Stimulated activated CD8-positive, alpha-beta memory T cell treated with anti-CD3 and anti-CD28 coated beads, Interleukin-15, amount 100 ng/mL, for 48 hours (primary cell): ENCODE measurements at regions not wholly inside any gene's neighbourhood (a gene's known extent, or its start where the extent isn't known, plus 50 kb on each side); places are given as distances from the start of the nearest gene placed in this dataset.

Source experiments
- DNase-seq, 2 donors: peaks; one replicate each; pipeline ENCODE4 v3.0.0-alpha.2; 2020; ENCODE audit warnings: low read depth in 2 of 2

DNA sequence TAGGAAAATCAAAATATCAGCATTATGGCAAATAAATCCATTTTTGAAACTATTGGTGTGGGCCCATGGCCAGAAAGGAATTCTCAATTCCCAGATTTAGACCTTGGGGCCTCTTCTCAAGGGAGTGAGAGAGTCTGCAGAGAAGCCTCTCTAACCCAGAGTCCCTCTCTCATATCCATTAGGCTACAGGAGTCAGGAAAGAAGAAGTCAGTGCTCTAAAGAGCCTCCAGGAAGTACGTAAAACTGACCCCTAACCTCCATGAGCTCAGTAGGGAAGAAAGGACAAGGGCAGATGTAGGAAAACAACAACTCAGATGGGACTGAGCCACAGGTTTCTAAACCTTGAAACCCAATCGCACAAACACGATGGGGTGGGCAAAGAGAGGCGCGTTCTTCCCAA lies 479.9 kb upstream of the TNP1 start:
- no peak for DNase-seq

DNA sequence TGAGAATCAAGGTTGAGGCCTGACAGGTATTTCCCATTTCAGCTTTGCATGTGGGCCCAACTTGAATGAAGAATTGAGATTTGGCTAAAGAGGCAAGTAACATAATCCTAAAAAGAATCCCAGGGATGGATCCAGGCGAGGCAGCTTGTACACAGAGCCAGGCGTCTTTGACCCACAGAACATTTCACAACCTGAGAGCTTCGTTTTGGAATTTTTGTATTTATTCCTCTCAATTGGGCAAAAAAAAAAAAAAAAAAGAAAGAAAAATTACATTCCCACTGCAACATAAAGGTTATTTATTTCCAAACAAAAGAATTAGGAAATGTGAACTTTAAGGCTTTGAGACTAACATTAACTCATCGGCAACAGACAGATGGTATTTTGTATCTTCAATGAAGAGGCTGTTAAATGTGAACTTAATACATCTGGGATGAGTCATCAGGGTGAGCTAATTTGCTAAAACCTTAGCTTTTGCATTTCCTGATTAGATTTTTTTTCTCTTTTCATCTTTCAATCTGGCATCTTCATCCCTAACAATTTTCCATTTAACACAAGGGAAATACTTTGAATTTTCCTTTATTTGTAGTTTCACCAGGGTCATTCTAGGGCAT lies 478.5 kb upstream of the TNP1 start:
- no peak for DNase-seq

DNA sequence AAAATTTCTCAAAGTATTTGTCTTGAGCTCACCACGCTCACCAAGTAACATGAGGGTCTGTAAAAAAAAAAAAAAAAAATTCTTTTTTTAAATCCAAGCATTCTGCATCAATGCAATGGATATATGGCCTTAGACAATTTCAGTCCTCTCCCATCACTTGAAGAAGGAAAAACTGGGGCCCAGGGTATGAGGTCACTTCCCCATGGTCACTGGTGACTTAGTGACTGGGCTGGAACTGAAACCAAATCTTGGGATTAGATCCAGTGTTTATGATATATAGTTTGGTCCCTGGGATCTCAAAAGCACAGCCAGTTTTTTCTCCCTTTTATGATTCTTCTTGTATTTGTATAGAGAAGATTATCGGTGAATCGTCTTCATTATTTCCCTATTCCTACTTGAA lies 477.9 kb upstream of the TNP1 start:
- DNase-seq: no peak

DNA sequence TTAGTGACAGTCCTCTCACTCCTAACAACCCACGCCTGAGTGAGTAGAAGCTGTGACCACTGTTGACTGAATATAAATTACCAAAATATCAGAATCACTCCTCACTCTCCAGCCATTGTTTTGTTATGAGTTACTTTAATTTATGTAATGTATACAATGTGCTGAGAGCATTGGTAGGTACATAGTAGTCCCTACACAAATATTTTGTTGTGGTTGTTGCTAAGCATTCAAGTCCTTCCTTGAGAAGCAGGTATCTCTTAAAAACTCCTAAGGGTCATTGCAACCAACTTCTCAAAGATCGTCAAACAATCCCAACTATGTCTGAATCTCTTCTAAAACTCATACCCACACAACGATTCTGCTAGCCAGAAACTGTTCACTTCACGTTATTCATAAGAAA lies 476.8 kb upstream of the TNP1 start:
- DNase-seq: no peak

DNA sequence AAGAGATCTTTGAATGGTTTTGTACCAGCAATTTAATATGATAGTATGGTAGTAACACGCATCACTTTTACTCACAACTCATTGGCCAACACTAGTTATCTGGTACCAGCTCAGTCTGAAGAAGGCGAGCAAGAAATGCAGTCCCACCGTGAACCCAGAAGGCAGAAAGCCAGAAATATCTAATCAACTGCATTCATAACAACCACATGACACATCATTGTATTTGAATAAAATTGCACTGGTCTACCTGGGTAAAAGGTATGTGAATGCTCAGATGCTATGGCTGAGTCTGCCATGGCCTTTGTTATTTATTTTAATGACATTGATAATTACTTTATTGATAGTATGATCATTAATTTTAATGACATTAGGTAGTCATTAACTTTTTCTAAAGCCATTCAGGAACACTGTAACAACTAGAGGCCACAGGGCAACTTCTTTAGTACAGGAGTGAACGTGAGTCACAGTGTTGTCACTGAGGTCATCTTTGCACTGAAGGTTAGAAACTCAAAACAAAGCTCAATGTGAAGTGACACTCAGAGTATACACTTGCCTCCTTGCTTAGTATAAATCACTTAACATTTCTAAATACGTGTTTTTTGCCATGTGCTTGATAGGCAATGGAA lies 475.6 kb upstream of the TNP1 start:
- DNase-seq: no peak

DNA sequence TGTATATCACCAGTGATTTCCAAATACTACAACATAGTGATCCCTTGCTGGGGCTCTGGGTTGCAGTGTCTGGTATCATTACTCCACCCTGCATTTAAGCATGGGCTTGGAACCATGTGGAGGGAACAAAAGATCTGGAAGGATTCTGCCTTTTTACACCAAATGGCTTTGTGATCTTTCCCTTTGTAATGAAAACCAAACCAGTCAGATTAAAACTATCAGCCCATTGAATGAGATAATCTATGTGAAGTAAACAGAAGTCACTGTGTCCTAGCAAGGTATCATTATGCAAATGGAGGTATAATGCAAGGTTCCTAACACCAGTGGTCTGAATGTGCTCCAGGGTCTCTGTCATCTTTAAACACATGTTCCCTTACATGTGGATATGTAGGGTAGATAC lies 474.7 kb upstream of the TNP1 start:
- DNase-seq: no peak

DNA sequence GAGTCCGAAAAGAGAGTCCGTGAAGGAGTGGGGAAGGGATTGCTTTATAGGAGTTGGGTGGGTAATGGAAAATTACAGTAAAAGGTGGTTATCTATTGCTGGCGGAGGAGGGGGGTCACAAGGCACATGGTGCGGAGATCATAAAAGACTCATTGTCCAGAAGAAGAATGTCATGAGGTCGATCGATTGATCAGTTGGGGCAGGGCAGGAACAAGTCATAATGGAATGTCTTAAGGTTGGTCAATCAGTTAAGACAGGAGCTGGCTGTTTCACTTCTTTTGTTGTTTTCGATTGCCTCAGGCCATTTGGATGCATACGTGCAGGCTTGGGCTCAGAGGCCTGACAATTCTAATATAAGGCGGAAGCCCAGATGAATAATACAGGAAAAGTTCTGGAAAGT lies 473.0 kb upstream of the TNP1 start:
- no peak for DNase-seq

DNA sequence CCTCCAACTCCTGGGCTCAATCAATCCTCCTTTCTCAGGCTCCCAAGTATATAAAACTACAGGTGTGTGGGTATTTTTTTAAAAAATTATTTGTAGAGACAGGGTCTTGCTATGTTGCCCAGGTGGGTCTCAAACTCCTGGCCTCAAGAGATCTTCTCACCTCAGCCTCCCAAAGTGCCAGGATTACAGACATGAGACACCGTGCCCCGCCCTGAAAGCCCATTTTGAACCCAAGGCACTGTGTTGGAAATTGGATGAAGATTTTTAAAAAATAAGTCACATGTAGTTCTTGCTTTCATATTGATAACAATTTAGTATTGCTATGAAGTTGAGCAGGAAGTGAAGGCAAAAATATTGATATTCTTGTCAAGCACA lies 472.5 kb upstream of the TNP1 start:
- DNase-seq: no peak

DNA sequence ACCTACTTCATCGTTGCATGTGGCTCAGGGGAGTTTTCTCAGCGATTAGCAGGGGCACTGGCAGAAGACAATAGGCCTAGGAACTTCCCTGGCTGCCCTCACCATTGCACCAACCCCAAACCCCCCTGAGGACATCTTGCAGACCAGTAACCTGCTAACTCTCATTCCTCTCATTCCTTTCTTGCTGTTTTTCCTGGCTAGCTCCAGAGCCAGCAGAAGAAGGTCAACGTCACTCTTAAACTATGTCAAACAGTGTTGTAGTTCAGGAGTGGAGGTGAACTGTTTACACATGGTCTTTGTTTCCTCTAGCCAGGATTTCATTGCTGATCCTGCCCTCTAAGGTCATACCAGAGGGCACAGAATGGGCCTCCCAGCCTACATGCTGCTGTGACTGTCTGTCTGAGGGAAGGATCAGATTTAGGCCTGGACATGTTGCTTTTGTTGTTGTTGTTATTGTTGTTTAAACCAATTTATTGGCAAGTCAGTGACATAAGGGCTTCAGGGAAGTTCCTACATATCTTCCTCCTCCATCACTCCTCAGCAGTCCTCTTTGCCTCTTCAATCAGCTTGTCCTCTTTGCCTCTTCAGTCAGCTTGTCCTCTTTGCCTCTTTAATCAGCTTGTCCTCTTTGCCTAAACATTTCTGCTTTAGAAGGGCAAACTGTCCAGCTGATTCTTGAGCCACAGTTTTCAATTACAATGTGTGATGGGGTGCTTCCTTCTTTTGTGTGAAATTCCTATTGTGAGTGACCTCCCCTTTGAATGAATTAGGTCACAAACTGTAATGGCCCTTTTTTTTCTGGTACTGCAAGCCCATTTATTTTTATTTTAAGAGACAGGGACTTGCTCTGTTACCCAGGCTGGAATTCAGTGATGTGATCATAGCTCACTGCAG lies 471.9 kb upstream of the TNP1 start:
- no peak for DNase-seq

DNA sequence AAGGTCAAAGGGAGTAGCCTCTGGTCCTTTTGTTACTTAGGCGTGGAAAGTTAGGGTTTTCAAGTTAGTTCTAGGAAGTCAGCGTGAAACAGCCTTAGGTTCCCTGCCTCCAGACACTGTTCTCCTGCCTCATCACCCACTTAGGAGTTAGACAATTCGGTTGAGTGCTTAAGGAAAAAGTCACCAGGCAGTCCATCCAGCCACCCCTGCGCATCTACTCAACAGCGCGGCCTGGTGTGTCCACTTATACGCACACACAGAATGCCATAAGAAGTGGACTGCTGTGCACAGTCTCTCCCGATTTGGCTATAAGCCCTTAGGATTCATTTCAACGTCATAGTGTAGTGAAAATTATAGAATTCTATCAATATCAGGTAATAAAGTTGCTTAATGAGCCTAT lies 470.8 kb upstream of the TNP1 start:
- DNase-seq: no peak

DNA sequence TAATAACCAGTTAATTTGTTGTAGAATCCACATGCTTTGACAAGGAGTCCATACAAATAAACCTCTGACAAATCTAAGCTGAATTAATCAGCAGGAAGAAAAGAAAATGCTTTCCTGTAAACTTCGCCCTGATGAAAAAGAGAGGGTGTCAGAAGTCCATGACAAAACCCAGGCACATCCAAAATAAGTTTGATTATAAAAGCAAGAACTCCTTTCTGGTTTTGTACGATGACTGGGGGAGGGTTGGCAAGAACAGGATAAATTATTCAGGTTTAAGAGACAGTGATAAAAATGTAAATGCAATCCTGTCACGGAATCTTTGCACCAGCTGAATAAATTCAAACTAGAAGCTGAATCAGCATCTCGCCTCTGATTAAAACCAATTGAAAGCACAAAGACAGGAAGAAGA lies 469.2 kb upstream of the TNP1 start:
- no peak for DNase-seq

DNA sequence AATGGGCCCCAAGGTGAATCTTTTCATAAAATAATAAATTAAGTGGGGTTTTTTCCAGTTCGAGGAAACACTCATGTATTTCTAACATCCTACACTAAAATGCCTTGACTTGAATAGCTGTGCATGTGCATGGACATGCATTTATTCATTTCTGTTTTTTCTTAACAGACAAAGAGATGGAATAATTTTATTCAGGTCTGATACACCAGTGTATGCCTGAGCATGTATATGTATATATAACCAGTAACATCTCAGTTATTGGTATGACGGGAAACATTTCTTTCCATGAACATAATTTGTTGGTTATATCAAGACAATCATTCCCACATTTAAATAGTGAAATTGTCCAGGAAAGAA lies 468.7 kb upstream of the TNP1 start:
- DNase-seq: no peak

DNA sequence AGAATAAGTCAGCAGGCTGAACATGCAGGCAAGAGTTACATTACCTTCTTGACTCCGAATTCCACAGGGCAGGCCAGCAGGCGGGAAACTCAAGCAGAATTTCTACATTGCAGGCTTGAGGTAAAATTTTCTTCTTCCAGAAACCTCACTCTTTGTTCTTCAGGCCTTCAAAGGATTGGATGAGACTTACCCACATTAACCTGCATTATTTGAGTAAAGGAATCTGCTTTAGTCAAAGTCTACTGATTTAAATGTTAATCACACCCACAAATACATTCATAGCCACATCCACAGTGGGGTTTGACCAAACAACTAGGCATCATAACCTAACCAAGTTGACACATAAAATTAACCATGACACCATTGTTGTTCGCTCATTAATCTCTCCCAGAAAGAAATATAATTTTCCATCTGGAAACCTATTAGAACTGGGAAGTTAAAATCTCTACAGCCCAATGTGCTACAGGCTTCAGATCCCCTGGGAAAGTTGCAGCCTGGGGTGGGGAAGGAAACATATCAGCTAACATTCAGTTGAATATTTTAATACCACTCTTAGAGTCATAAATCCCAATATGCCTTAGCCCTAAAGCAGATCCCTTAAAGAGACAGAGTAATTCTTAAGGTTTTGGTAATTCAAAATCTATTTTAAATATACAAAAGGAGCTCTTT lies 468.2 kb upstream of the TNP1 start:
- DNase-seq: no peak

DNA sequence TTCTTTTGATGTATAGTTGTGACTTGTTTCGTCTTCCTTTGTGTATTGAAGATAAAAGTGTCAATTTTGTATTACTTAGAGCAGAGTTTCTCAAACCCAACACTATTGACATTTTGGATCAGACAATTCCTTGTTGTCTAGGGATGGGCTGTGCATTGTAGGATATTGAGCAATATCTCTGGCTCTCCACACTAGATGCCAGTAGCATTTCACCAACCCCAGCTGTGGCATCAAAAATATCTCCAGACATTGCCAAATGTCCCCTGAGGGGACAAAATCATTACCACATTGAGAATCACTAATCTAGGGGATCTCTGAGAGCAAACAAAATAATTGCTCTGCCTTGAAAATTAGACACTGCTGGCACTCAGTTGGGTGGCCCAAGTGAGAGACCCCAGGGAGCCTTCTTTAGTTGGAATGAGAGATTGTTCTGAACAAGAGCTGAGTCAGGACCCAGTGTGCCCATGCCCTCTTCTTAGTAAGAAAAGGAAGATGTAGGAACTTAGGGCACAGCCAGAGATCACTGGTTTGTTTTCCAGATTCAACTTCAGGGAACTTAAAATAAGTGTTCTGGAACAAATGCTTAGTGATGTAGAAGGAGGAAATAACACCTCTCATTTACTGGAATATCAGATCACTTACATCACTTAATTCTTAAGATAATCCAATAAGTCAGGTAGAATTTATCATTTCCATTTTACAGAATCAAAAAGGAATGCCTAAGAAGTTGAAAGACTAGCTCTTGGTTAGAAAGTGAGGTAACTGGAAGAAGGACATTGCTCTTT lies 466.6 kb upstream of the TNP1 start:
- no peak for DNase-seq

DNA sequence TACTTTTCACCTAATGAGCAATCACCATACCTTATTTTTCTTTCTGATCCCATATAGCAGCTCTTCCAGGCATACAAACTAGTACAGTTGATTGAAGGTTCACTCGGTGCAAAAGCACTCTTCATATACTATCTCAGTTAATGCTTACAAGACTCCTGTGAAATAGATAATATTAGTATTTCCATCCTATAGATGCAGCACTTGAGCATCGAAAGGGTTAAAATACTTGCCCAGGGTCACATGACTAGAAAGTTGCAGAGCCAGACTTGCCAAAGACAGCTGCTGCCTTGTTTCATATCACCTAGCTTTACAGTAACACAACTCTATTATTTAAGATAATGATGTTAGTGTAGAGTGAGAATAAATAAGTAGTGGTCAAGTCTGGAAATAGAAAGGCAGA lies 466.0 kb upstream of the TNP1 start:
- DNase-seq: no peak

DNA sequence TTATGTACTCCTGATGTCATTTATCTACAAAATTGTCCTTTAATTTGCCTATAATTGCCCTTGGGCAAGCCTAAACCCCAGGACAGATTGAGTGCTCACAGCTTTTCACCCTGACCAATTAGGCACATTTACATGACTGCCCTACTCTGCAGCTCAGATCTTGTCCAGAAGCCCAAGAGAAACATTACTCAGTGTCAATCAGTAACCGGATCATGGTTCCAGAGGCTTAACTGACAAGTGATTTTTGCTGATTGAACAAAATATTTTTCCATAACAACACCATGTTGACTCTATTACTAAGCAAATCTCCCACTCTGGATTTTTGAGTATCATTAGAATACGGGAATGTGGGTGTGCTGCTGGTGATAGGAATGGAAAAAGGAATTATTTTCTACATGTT lies 465.4 kb upstream of the TNP1 start:
- DNase-seq: no peak

DNA sequence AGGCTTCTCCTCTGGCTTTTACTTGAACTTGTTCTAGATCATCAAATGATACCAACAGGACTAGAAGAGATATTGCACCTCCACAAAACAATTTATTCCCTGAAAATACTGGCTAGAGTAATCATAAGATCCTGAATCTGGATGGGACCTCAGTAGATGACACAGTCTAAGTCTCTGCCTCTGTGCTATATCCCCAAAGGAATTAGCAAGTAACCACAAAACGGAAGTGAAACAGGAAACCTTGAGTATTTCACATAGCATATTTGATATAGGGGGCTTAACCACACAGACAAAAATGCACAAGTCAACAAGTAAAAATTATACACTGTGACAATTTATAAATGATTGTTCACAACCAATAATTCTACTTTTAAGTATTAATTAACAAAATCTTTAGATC lies 456.9 kb upstream of the TNP1 start:
- DNase-seq: no peak

DNA sequence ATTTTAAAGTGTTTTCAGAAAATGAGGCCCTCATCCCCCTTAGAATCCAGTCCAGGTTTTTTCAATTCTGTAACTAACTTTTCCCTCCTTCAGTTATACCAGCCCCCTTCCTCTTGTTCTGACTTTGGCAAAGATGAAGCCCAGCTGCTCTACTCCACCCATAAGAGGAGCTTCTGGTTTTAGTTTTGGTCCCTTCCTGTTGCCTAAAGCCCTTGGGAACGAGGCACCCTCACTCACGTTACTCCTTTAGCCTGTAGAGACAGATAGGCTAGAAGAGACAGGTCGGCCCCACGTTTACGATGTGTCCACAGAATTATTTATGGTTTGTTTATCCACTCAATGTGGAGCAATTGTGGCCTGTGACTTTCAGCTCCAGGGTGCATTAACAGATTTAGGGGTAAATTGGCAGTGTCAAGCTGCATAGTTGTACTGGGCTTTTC lies 454.2 kb upstream of the TNP1 start:
- DNase-seq: no peak

DNA sequence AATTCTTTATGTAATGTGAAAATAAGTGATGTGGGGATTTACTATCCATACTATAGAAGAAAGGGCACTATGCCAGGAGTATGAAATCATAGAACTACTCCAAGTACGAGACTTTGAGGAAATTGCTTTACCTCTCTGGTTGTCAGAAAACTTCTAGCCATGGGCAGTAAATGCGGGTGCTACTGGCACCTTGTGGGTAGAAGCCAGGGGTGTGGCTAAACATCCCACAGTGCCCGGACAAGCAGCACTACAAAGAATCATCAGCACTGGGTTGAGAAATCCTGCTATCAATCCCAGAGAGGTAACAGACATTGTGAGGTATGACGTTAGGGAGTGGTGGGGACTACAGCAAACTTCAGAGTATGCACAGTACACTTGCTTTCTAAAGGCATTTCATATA lies 453.5 kb upstream of the TNP1 start:
- DNase-seq: no peak

DNA sequence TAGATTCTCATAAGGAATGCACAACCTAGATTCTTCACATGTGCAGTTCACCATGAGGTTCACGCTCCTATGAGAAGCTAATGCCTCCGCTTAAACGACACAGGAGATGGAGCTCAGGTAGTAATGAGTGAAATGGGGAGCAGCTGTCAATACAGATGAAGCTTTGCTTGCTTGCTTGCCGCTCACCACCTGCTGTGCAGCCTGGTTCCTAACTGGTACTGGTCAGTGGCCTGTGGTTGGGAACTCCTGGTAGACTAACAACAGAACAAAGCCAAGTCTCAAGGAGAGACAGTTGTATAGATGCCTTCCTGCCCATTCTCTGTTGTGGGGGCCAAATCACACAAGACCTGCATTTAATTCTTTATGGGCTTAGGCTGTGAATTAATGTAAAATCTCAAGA lies 449.2 kb upstream of the TNP1 start:
- no peak for DNase-seq

DNA sequence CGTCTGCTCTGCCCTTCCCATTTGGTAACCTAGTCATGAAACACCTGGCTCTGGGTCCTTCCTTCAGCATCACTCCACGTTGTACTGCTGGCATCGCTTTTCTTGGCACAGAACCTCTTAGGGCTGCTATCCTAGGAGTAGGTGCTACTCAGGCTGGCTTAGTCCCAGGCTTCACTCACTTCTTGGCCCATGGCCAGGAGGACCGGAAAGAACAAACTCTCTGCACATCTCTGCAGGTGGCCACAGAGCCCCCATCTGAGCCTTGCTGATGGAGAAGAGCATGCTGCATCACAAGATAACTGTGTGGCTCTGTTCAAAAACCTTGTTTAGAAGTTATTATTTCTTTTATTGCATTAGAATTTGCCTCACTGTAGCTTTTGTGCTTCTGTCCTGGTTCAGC lies 447.2 kb upstream of the TNP1 start:
- no peak for DNase-seq

DNA sequence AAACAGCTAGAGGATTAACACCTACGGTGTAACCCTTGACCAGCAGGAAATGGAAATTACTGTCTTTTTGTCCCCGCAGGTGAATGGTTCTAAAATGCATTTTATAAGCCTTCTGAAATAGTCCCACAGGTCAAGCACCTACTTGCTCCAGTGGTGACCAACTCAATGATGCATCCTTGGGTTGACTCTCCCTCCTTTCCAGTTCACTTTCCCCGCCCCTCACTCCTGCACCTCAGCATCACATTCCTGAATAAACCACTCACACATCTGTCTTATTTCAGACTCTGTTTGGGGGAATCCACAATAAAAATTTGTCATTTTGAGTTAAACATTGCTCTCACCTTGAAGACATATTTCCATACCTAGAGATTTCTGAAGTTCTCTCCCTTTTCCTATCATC lies 446.0 kb upstream of the TNP1 start:
- no peak for DNase-seq
